ENCODE measurements at regions not wholly inside any gene's neighbourhood (a gene's known extent, or its start where the extent isn't known, plus 50 kb on each side); places are given as distances from the start of the nearest gene placed in this dataset.
"Not testable (repeated sequence)": the region's sequence is repeated elsewhere in the genome, so short reads cannot be mapped to it uniquely, and the experiment has no call there.

- DNase-seq: no peak
These were observed 178.6 kb downstream of the RPS24 start for GRCh38 chr10:78212060-78212785.

GRCh38 chr10:78212786-78213175 is 179.1 kb downstream of the RPS24 start:
- no peak for DNase-seq

- DNase-seq: no peak
These were observed 181.3 kb downstream of the RPS24 start for GRCh38 chr10:78214955-78215354.

GRCh38 chr10:78215645-78216044 is 182.0 kb downstream of the RPS24 start:
- peak; percentile 86 for DNase-seq

GRCh38 chr10:78217336-78217735 is 183.7 kb downstream of the RPS24 start:
- DNase-seq: no peak

- no peak for DNase-seq
These were observed 185.3 kb downstream of the RPS24 start for GRCh38 chr10:78218798-78219490.

- DNase-seq: not testable (repeated sequence)
These were observed 185.9 kb downstream of the RPS24 start for GRCh38 chr10:78219568-78219967.

- no peak for DNase-seq
These were observed 187.1 kb downstream of the RPS24 start for GRCh38 chr10:78220781-78221180.

GRCh38 chr10:78222096-78222790 is 188.6 kb downstream of the RPS24 start:
- DNase-seq: no peak

GRCh38 chr10:78223088-78223487 is 189.4 kb downstream of the RPS24 start:
- no peak for DNase-seq

- peak; percentile 82 for DNase-seq
These were observed 190.9 kb downstream of the RPS24 start for GRCh38 chr10:78224602-78225001.

- no peak for DNase-seq
These were observed 191.9 kb downstream of the RPS24 start for GRCh38 chr10:78225594-78225993.

- no peak for DNase-seq
These were observed 195.8 kb downstream of the RPS24 start for GRCh38 chr10:78229489-78229888.

GRCh38 chr10:78229950-78230675 is 196.4 kb downstream of the RPS24 start:
- no peak for DNase-seq

GRCh38 chr10:78231327-78231726 is 197.7 kb downstream of the RPS24 start:
- DNase-seq: no peak

- peak; percentile 27 for DNase-seq
These were observed 198.3 kb downstream of the RPS24 start for GRCh38 chr10:78231939-78232338.

- no peak for DNase-seq
These were observed 202.9 kb downstream of the RPS24 start for GRCh38 chr10:78236416-78237015.

GRCh38 chr10:78237951-78238350 is 204.3 kb downstream of the RPS24 start:
- DNase-seq: not testable (repeated sequence)

- DNase-seq: no peak
These were observed 213.6 kb downstream of the RPS24 start for GRCh38 chr10:78247266-78247665.

- DNase-seq: no peak
These were observed 214.2 kb downstream of the RPS24 start for GRCh38 chr10:78247821-78248220.

GRCh38 chr10:78248651-78249464 is 215.2 kb downstream of the RPS24 start:
- DNase-seq: peak; percentile 74

- no peak for DNase-seq
These were observed 216.0 kb downstream of the RPS24 start for GRCh38 chr10:78249690-78250089.
